SH-SY5Y (cell line): ENCODE measurements at regions not wholly inside any gene's neighbourhood (a gene's known extent, or its start where the extent isn't known, plus 50 kb on each side); places are given as distances from the start of the nearest gene placed in this dataset.

Source experiments
- GATA2 ChIP-seq: IDR thresholded peaks from 2 replicates; pipeline ENCODE4 v1.6.1; 2011; ENCODE audit warnings: mild to moderate bottlenecking, low read depth, low read length
- GATA3 ChIP-seq: IDR thresholded peaks from 2 replicates; pipeline ENCODE4 v1.6.1; 2011; ENCODE audit warnings: low read depth, mild to moderate bottlenecking, low read length, moderate library complexity

DNA sequence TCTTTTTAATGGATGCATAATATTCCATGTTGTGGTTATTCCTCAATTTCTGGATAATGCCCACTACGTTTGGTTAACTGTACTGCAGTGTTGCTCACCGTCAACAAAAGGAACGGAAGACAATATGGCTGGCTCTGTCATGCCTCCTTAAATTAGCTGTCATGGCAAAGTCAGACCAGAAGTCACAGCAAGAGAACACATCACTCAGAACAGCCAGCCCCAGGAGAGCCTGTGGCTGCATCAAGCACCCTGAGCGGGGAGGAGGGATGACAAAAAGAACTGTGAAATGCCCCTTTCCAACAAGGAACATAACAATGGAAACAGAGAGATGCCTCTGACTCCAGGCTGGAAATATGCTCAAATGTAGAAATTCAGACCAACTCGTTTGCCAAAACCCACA lies 366.0 kb upstream of the ZNF507 start:
- TF ChIP-seq GATA3 (no peak), GATA2 (no peak)
